HL-60 (cell line): ENCODE measurements at regions not wholly inside any gene's neighbourhood (a gene's known extent, or its start where the extent isn't known, plus 50 kb on each side); places are given as distances from the start of the nearest gene placed in this dataset.

Experiments used
- CTCF ChIP-seq: IDR thresholded peaks from one replicate; pipeline ENCODE4 v1.5.1; 2011; ENCODE audit warnings: low read length, control low read depth, inconsistent platforms; ENCODE audit not compliant: insufficient read depth
- GABPA ChIP-seq: IDR thresholded peaks from 2 replicates; pipeline ENCODE4 v1.6.1; 2012; ENCODE audit warnings: low read depth
- POLR2AphosphoS5 ChIP-seq: IDR thresholded peaks from 2 replicates; pipeline ENCODE4 v1.6.1; 2012; ENCODE audit warnings: low read depth
- REST ChIP-seq: IDR thresholded peaks from 2 replicates; pipeline ENCODE4 v1.6.1; 2012; ENCODE audit warnings: low read depth; ENCODE audit not compliant: insufficient replicate concordance
- SPI1 ChIP-seq: IDR thresholded peaks from 2 replicates; pipeline ENCODE4 v1.6.1; 2012; ENCODE audit warnings: low read depth, mild to moderate bottlenecking, borderline replicate concordance

- TF ChIP-seq CTCF (no peak), SPI1 (peak; percentile 49; the same call in 1 of the 2 replicates), GABPA (no peak), POLR2AphosphoS5 (no peak), REST (no peak)
These were observed 376.5 kb downstream of the TMEM182 start for GRCh38 chr2:103138123-103138901.
